ENCODE measurements at regions not wholly inside any gene's neighbourhood (a gene's known extent, or its start where the extent isn't known, plus 50 kb on each side); places are given as distances from the start of the nearest gene placed in this dataset.
A peak's percentile ranks its signal among the peaks of the same experiment; 100 is the strongest.

GRCh38 chr15:62708470-62708869 lies 334.1 kb upstream of the TPM1 start:
- no peak for TF ChIP-seq AFF4 (CRISPR knock-in tag; IDR thresholded peaks at IDR 0.05; ENCODE audit: borderline replicate concordance)
- TF ChIP-seq PREB (CRISPR knock-in tag; IDR thresholded peaks at IDR 0.05; ENCODE audit: borderline replicate concordance) = no peak
- no peak for TF ChIP-seq USF2 (CRISPR knock-in tag; IDR thresholded peaks at IDR 0.05)
- no peak for TF ChIP-seq IRF1 (CRISPR knock-in tag; IDR thresholded peaks at IDR 0.05)
- Mint-ChIP-seq H3K27me3 (ENCODE audit: low read depth) (no peaks in the 10 kb centered on the region), H3K4me3 (no peak overlapping the region), H3K27ac (no peak overlapping the region), H3K4me1 (peaks cover 14% of the 10 kb centered on the region), H3K36me3 (peaks cover 9% of the 10 kb centered on the region; the same call in 1 of the 2 replicates), H3K9me3 (no peaks in the 10 kb centered on the region)
- POLR2A ChIA-PET = no interaction called here
- CTCF ChIA-PET = interaction anchor here (0.9 to 1.0 kb wide), 2 partner anchors 34 to 159 kb away, joined by 3 read pairs; no protein-coding TSS in a partner anchor
- ATAC-seq (no peak), DNase-seq (ENCODE audit: low spot score) (no peak)

- H3K36me3 Mint-ChIP-seq = peaks cover 8% of the 10 kb centered on the region; the same call in 1 of the 2 replicates
- H3K27me3 Mint-ChIP-seq (ENCODE audit: low read depth) = no peaks in the 10 kb centered on the region
- POLR2A ChIA-PET = no interaction called here
- ATAC-seq = peak; percentile 64
- CTCF ChIA-PET = interaction anchor here (0.9 to 1.0 kb wide), 2 partner anchors 33 to 160 kb away, joined by 3 read pairs; no protein-coding TSS in a partner anchor
- H3K4me1 Mint-ChIP-seq = peaks cover 14% of the 10 kb centered on the region
- H3K9me3 Mint-ChIP-seq = no peaks in the 10 kb centered on the region
- no peak overlapping the region for H3K4me3 Mint-ChIP-seq
- DNase-seq (ENCODE audit: low spot score) = no peak
- no peak overlapping the region for H3K27ac Mint-ChIP-seq
- TF ChIP-seq ETV6 (CRISPR knock-in tag; IDR thresholded peaks at IDR 0.05) (no peak), GTF2I (CRISPR knock-in tag; conservative IDR thresholded peaks at IDR 0.05) (no peak), TCF7 (CRISPR knock-in tag; IDR thresholded peaks at IDR 0.05; ENCODE audit: low read depth) (no peak), RORB (CRISPR knock-in tag; IDR thresholded peaks at IDR 0.05) (no peak), FOXP4 (CRISPR knock-in tag; IDR thresholded peaks at IDR 0.05) (no peak), NFYB (CRISPR knock-in tag; conservative IDR thresholded peaks at IDR 0.05; ENCODE audit: low read depth) (no peak), ZMAT4 (CRISPR knock-in tag; IDR thresholded peaks at IDR 0.05) (no peak), PRDM15 (CRISPR knock-in tag; IDR thresholded peaks at IDR 0.05) (no peak), ZBTB43 (CRISPR knock-in tag; IDR thresholded peaks at IDR 0.05) (no peak), JUN (CRISPR knock-in tag; IDR thresholded peaks at IDR 0.05) (no peak), FOXP1 (CRISPR knock-in tag; IDR thresholded peaks at IDR 0.05; ENCODE audit: borderline replicate concordance) (no peak), NR2C2 (CRISPR knock-in tag; IDR thresholded peaks at IDR 0.05) (no peak), ELF4 (CRISPR knock-in tag; IDR thresholded peaks at IDR 0.05; ENCODE audit: low read depth) (no peak), RELA (CRISPR knock-in tag; IDR thresholded peaks at IDR 0.05; ENCODE audit: borderline replicate concordance) (no peak), SOX15 (CRISPR knock-in tag; IDR thresholded peaks at IDR 0.05) (no peak), MAX (CRISPR knock-in tag; IDR thresholded peaks at IDR 0.05) (no peak), NFE2L1 (CRISPR knock-in tag; IDR thresholded peaks at IDR 0.05) (no peak), CBFB (CRISPR knock-in tag; IDR thresholded peaks at IDR 0.05; ENCODE audit: low read depth) (no peak)
Observed at GRCh38 chr15:62709261-62709660, 333.3 kb upstream of the TPM1 start.
